ENCODE measurements at regions not wholly inside any gene's neighbourhood (a gene's known extent, or its start where the extent isn't known, plus 50 kb on each side); places are given as distances from the start of the nearest gene placed in this dataset.

DNA sequence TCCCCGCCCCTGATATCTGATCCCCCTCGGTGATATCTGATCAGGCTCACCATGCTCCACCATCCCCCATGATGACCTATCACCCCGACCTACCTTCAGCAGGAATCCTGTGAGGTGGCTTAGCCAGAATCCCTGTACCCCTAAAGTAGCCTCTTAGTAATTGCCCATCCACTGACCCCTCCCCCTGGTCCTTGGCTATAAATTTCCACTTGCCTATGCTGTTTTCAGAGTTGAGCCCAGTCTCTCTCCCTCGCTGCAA is 177.5 kb upstream of the GGTLC1 start:
- H3K9me3 ChIP-seq, result no peaks in the 10 kb centered on the region
- 32% methylated on average over 4 of the region's 4 CpGs for whole genome bisulfite sequencing
- no peak overlapping the region for H3K4me3 ChIP-seq
- H3K27me3 ChIP-seq (replicated peaks; ENCODE audit: insufficient read depth), result no peaks in the 10 kb centered on the region
- H3K27ac ChIP-seq, result peak overlapping the region in 1 of 2 donors; percentile 17
- H3K36me3 ChIP-seq, result no peaks in the 10 kb centered on the region
- no peak for DNase-seq (ENCODE audit: low spot score)
- H3K4me1 ChIP-seq (replicated peaks), result no peaks in the 10 kb centered on the region
- intact Hi-C loops (cut with DNase I), result no loop called here
- TF ChIP-seq POLR2A (IDR thresholded peaks at IDR 0.05), result no peak
- TF ChIP-seq CTCF (IDR thresholded peaks at IDR 0.05), result no peak
- TF ChIP-seq POLR2AphosphoS5 (IDR thresholded peaks at IDR 0.05), result no peak

DNA sequence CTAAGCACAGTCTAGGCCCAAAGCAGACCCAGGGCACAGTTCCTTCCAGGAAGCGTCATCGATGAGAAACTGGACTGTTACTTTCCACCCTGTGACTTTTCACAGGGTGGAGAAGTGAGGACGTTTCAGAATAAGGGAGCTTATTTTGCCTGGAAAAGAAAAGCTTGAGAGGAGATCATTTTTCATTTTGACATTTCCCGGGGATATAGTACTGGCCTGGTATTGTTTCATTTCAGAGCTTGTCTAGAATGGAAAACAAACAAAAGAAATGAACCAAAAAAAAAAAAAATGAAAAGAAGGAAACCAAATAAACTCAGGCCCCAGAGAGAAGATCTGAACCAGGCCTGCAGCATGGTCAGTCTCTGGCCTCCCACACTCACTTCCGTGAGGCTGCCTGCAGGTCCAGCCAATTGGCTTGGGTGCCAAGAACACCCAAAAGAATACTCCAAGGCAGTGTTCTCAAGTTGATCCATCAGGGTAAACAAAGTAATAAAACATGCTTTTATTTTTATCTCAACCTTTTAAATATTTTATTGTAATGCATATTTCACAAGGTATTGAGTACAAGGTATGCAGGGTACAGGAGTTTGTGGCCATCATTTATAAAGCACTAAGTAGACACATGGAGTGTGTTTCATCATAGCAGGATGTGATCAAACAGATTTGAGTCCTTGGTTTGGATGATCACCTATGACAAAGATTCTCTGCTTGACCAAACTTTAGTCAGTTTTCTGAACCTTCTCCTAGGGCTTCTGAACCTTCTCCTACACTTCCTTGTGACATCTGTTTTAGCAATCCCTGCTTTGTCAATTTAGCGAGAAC is 176.9 kb upstream of the GGTLC1 start:
- intact Hi-C loops (cut with DNase I), result no loop called here
- WGBS, result 24% methylated on average over 6 of the region's 6 CpGs
- peak; percentile 87 for DNase-seq (ENCODE audit: low spot score)

GRCh38 chr20:24164360-24164759 is 175.8 kb upstream of the GGTLC1 start:
- Histone ChIP-seq H3K4me3 (no peak overlapping the region), H3K36me3 (no peaks in the 10 kb centered on the region), H3K9me3 (no peaks in the 10 kb centered on the region), H3K27me3 (replicated peaks; ENCODE audit: insufficient read depth) (no peaks in the 10 kb centered on the region), H3K27ac (no peak overlapping the region), H3K4me1 (replicated peaks) (no peaks in the 10 kb centered on the region)
- DNase-seq (ENCODE audit: low spot score), result no peak
- intact Hi-C loops (cut with DNase I), result no loop called here
- TF ChIP-seq POLR2AphosphoS5 (IDR thresholded peaks at IDR 0.05) (no peak), CTCF (IDR thresholded peaks at IDR 0.05) (no peak), POLR2A (IDR thresholded peaks at IDR 0.05) (no peak)
- 61% methylated on average over 5 of the region's 5 CpGs for WGBS

More for the DNA sequence above, 176.9 kb upstream of the GGTLC1 start:
- Histone ChIP-seq H3K27me3 (replicated peaks; ENCODE audit: insufficient read depth) (no peaks in the 10 kb centered on the region), H3K9me3 (no peaks in the 10 kb centered on the region), H3K4me3 (no peak overlapping the region), H3K4me1 (replicated peaks) (no peaks in the 10 kb centered on the region), H3K27ac (peak overlapping the region; percentile 17 to 45), H3K36me3 (no peaks in the 10 kb centered on the region)
- peak; percentile 96 for TF ChIP-seq POLR2AphosphoS5 (IDR thresholded peaks at IDR 0.05)
- TF ChIP-seq POLR2A (IDR thresholded peaks at IDR 0.05), result no peak
- TF ChIP-seq CTCF (IDR thresholded peaks at IDR 0.05), result no peak

DNA sequence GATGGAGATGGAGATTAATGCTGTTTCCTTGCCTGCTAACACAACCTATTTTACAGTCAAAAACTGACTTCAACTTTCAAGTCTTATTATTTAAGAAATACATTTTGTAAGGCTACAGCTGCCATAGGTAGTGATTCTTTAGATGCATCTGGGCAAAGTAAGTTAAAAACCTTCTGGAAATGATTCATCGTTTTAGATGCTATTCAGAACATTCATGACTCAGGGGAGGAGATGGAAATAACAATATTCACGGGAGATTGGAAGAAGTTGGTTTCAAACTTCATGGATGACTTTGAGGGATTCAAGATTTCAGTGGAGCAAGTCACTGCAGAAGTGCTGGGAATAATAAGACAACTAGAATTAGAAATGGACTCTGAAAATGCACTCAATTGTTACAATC is 174.9 kb upstream of the GGTLC1 start:
- Histone ChIP-seq H3K4me1 (replicated peaks) (no peaks in the 10 kb centered on the region), H3K9me3 (no peaks in the 10 kb centered on the region), H3K27ac (no peak overlapping the region), H3K36me3 (no peaks in the 10 kb centered on the region), H3K27me3 (replicated peaks; ENCODE audit: insufficient read depth) (no peaks in the 10 kb centered on the region), H3K4me3 (no peak overlapping the region)
- no peak for TF ChIP-seq POLR2A (IDR thresholded peaks at IDR 0.05)
- TF ChIP-seq CTCF (IDR thresholded peaks at IDR 0.05), result no peak
- no peak for TF ChIP-seq POLR2AphosphoS5 (IDR thresholded peaks at IDR 0.05)
- intact Hi-C loops (cut with DNase I), result no loop called here
- DNase-seq (ENCODE audit: low spot score), result no peak
- WGBS, result 93% methylated on average over 2 of the region's 2 CpGs

Data from prostate gland (tissue), 2 donors.